ENCODE measurements at regions not wholly inside any gene's neighbourhood (a gene's known extent, or its start where the extent isn't known, plus 50 kb on each side); places are given as distances from the start of the nearest gene placed in this dataset.

GRCh38 chr20:1774479-1774878, 116.9 kb upstream of the SIRPG start:
- H3K27me3 ChIP-seq (ENCODE audit: control insufficient read depth, insufficient read depth, low read length) = no peaks in the 10 kb centered on the region
- TF ChIP-seq CTCF (IDR thresholded peaks at IDR 0.05; ENCODE audit: insufficient read depth, low read length, poor library complexity, severe bottlenecking) = no peak
- H3K36me3 ChIP-seq (ENCODE audit: control insufficient read depth, insufficient read depth, low read length) = no peaks in the 10 kb centered on the region
- DNase-seq (ENCODE audit: low read depth) = no peak
- H3K4me3 ChIP-seq (ENCODE audit: low read depth, low read length) = no peak overlapping the region

GRCh38 chr20:1773816-1774215, 116.2 kb upstream of the SIRPG start:
- DNase-seq (ENCODE audit: low read depth) = no peak
- TF ChIP-seq CTCF (IDR thresholded peaks at IDR 0.05; ENCODE audit: insufficient read depth, low read length, poor library complexity, severe bottlenecking) = no peak

GRCh38 chr20:1769491-1769890, 111.9 kb upstream of the SIRPG start:
- Histone ChIP-seq H3K36me3 (ENCODE audit: control insufficient read depth, insufficient read depth, low read length) (no peaks in the 10 kb centered on the region), H3K27me3 (ENCODE audit: control insufficient read depth, insufficient read depth, low read length) (no peaks in the 10 kb centered on the region), H3K4me3 (ENCODE audit: low read depth, low read length) (no peak overlapping the region)
- DNase-seq (ENCODE audit: low read depth) = no peak
- no peak for TF ChIP-seq CTCF (IDR thresholded peaks at IDR 0.05; ENCODE audit: insufficient read depth, low read length, poor library complexity, severe bottlenecking)

More at GRCh38 chr20:1773816-1774215, 116.2 kb upstream of the SIRPG start:
- Histone ChIP-seq H3K27me3 (ENCODE audit: control insufficient read depth, insufficient read depth, low read length) (no peaks in the 10 kb centered on the region), H3K36me3 (ENCODE audit: control insufficient read depth, insufficient read depth, low read length) (no peaks in the 10 kb centered on the region), H3K4me3 (ENCODE audit: low read depth, low read length) (no peak overlapping the region)

- DNase-seq (ENCODE audit: low read depth) = no peak
- no peak for TF ChIP-seq CTCF (IDR thresholded peaks at IDR 0.05; ENCODE audit: insufficient read depth, low read length, poor library complexity, severe bottlenecking)
- Histone ChIP-seq H3K4me3 (ENCODE audit: low read depth, low read length) (no peak overlapping the region), H3K36me3 (ENCODE audit: control insufficient read depth, insufficient read depth, low read length) (no peaks in the 10 kb centered on the region), H3K27me3 (ENCODE audit: control insufficient read depth, insufficient read depth, low read length) (no peaks in the 10 kb centered on the region)
Observed at GRCh38 chr20:1766731-1767130, 109.2 kb upstream of the SIRPG start.

- H3K36me3 ChIP-seq (ENCODE audit: control insufficient read depth, insufficient read depth, low read length) = no peaks in the 10 kb centered on the region
- peak; percentile 35 for DNase-seq (ENCODE audit: low read depth)
- H3K4me3 ChIP-seq (ENCODE audit: low read depth, low read length) = no peak overlapping the region
- no peaks in the 10 kb centered on the region for H3K27me3 ChIP-seq (ENCODE audit: control insufficient read depth, insufficient read depth, low read length)
- TF ChIP-seq CTCF (IDR thresholded peaks at IDR 0.05; ENCODE audit: insufficient read depth, low read length, poor library complexity, severe bottlenecking) = peak; percentile 78
Observed at GRCh38 chr20:1764136-1765033, 106.8 kb upstream of the SIRPG start.

GRCh38 chr20:1761598-1761997, 104.0 kb upstream of the SIRPG start:
- no peak for DNase-seq (ENCODE audit: low read depth)
- Histone ChIP-seq H3K27me3 (ENCODE audit: control insufficient read depth, insufficient read depth, low read length) (no peaks in the 10 kb centered on the region), H3K36me3 (ENCODE audit: control insufficient read depth, insufficient read depth, low read length) (no peaks in the 10 kb centered on the region), H3K4me3 (ENCODE audit: low read depth, low read length) (no peak overlapping the region)
- TF ChIP-seq CTCF (IDR thresholded peaks at IDR 0.05; ENCODE audit: insufficient read depth, low read length, poor library complexity, severe bottlenecking) = no peak

All from kidney epithelial cell (primary cell).